Adrenal gland (tissue), 9 donors: ENCODE measurements at regions not wholly inside any gene's neighbourhood (a gene's known extent, or its start where the extent isn't known, plus 50 kb on each side); places are given as distances from the start of the nearest gene placed in this dataset.

Experiments
- DNase-seq, 7 donors: peaks; one replicate each; pipeline ENCODE4 v3.0.0-alpha.2; 2019 to 2020
- H3K27ac ChIP-seq, 5 donors: fragments of 200-600 bp; sonication (generic) in 4 of 5; 1 replicate in 3 of 5; 2 replicates in 2 of 5; pipeline versions ENCODE4 v1.5.1 to v1.8.0; 2016 to 2020; ENCODE audit warnings: mild to moderate bottlenecking in 1 of 5
- H3K27me3 ChIP-seq: fragments of 200-600 bp; 2 replicates; pipeline ENCODE4 v1.8.0; 2021
- H3K36me3 ChIP-seq, 2 donors: fragments of 200-600 bp; replicated peaks in 1 of 2; 1 replicate in 1 of 2; 2 replicates in 1 of 2; pipeline versions ENCODE4 v1.5.1 to v1.8.0; 2018 to 2022
- H3K4me1 ChIP-seq, 2 donors: fragments of 200-600 bp; replicated peaks in 1 of 2; 1 replicate in 1 of 2; 2 replicates in 1 of 2; pipeline versions ENCODE4 v1.5.1 to v1.8.0; 2018 to 2021
- H3K4me3 ChIP-seq, 4 donors: fragments of 200-600 bp; sonication (generic) in 3 of 4; one replicate each; pipeline ENCODE4 v1.5.1; 2016 to 2018
- H3K9me3 ChIP-seq, 3 donors: fragments of 200-600 bp; sonication (generic) in 1 of 3; replicated peaks in 1 of 3; 1 replicate in 2 of 3; 2 replicates in 1 of 3; pipeline versions ENCODE4 v1.5.1 to v1.8.0; 2016 to 2021
- POLR2A ChIP-seq, 2 donors: fragments of 450-650 bp; IDR thresholded peaks; one replicate each; pipeline ENCODE4 v1.6.1; 2017; ENCODE audit warnings: antibody characterized with exemption in 2 of 2, mild to moderate bottlenecking in 2 of 2, moderate library complexity in 1 of 2
- WGBS, 4 donors: extraction: QIAGEN DNeasy Blood & Tissue Kit in 2 of 4; methylation state at CpG; one replicate each; pipeline versions ENCODE4 v1.1.5 to v1.1.7; 2013 to 2017; 5-methylcytosine and 5-hydroxymethylcytosine counted together
- intact Hi-C, 2 donors: fragments of 100-400 bp; cut with DNase I; formaldehyde crosslinking; loops; one replicate each; pipeline versions ENCODE4 v1.14.1 to v1.15.0; 2022 to 2023
- TF ChIP-seq, protein P1 (sequence below), 6 experiments: fragments of 450-650 bp in 4 of 6; fragments of 200-600 bp in 2 of 6; sonication (generic) in 1 of 6; IDR thresholded peaks; 1 replicate in 5 of 6; 2 replicates in 1 of 6; pipeline versions ENCODE4 v1.5.1 to v1.8.0; 2016 to 2021; ENCODE audit warnings: antibody characterized with exemption in 6 of 6, mild to moderate bottlenecking in 2 of 6, moderate library complexity in 1 of 6
- donor health status: healthy with polysubstance abuse.
- donor health status: Bipolar disorder and iron deficiency.
- donor health status: DM: yes; HTN: yes; CAD: no.
- donor health status: DM: no; HTN: no; CAD: no.
- donor health status: DM: no; HTN: no; CAD: no.

DNA sequence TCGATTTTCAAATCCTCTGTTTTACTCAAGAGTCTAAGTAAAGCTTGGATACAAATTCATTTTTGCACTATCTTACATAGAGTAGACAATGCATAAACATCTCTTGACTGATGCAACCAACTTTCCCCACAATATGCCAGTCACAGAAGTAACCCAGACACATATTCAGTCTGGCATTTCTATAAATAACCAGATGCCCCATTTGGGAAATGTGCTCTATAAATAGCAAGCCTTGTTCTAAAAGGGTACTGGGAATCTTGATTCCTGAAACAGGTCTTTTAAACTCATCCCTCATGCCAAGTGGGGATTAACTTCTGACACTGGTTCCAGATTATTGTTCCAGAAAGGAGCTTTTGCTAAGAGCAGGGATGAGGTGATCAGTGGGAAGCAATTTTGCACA lies 411.7 kb downstream of the EPM2A start:
- Histone ChIP-seq H3K4me3 (no peak overlapping the region), H3K27ac (no peak overlapping the region), H3K27me3 (no peaks in the 10 kb centered on the region), H3K9me3 (no peaks in the 10 kb centered on the region), H3K36me3 (no peaks in the 10 kb centered on the region), H3K4me1 (no peaks in the 10 kb centered on the region)
- DNase-seq, result no peak
- TF ChIP-seq POLR2A (IDR thresholded peaks at IDR 0.05), result no peak
- TF ChIP-seq, protein P1, sequence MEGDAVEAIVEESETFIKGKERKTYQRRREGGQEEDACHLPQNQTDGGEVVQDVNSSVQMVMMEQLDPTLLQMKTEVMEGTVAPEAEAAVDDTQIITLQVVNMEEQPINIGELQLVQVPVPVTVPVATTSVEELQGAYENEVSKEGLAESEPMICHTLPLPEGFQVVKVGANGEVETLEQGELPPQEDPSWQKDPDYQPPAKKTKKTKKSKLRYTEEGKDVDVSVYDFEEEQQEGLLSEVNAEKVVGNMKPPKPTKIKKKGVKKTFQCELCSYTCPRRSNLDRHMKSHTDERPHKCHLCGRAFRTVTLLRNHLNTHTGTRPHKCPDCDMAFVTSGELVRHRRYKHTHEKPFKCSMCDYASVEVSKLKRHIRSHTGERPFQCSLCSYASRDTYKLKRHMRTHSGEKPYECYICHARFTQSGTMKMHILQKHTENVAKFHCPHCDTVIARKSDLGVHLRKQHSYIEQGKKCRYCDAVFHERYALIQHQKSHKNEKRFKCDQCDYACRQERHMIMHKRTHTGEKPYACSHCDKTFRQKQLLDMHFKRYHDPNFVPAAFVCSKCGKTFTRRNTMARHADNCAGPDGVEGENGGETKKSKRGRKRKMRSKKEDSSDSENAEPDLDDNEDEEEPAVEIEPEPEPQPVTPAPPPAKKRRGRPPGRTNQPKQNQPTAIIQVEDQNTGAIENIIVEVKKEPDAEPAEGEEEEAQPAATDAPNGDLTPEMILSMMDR (IDR thresholded peaks at IDR 0.05), result no peak
- WGBS, 4 donors, result 54 to 82% (median 67%) methylated on average over 1 of the region's 1 CpG
- intact Hi-C loops, result no loop called here

DNA sequence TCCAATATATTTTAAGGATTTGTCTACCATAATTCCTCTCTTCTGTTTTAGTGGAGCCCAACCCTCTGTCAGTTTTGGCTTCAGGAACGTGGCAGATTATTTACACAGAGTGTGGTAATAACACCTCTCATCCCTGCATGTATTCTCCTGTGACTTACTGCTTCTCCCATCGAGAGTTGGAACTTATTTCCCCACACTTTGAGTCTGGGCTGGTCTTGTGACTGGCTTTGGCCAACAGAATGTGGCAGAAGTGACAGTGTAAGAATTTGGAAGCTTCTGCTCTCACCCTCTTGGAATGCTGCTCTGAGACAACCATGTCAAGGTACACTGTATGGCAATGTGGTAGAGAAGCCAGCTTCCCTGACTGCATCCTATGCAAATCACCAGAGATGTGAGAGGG lies 407.7 kb downstream of the EPM2A start:
- Histone ChIP-seq H3K27ac (no peak overlapping the region), H3K27me3 (no peaks in the 10 kb centered on the region), H3K36me3 (no peaks in the 10 kb centered on the region), H3K4me1 (no peaks in the 10 kb centered on the region), H3K4me3 (no peak overlapping the region), H3K9me3 (no peaks in the 10 kb centered on the region)
- intact Hi-C loops, result no loop called here
- 56 to 70% (median 65%) methylated on average over 2 of the region's 2 CpGs for WGBS, 4 donors
- TF ChIP-seq POLR2A (IDR thresholded peaks at IDR 0.05), result no peak
- TF ChIP-seq, protein P1 (IDR thresholded peaks at IDR 0.05), result no peak
- DNase-seq, result no peak

DNA sequence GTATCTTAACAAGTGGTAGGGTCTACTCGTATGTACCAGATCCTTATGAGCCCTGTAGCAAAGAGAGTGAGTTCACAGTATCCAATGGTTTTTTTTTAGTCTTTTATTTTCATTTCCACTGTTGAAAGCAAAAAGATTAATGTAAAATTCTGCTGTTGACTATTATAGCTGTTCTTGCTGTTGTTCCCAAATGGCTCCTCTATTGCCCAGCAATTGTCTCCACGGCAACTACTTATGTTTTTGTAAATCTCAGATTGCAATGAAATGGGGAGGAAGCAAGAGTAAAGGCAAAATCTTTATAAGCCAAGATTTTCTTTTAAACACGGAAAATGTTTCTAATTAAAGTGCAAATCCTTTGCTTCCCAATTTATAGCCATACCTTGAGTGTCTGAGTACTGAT lies 406.1 kb downstream of the EPM2A start:
- no peaks in the 10 kb centered on the region for H3K36me3 ChIP-seq
- DNase-seq, result no peak
- no peaks in the 10 kb centered on the region for H3K9me3 ChIP-seq
- intact Hi-C loops, result no loop called here
- no peaks in the 10 kb centered on the region for H3K4me1 ChIP-seq
- no peak overlapping the region for H3K4me3 ChIP-seq
- no peak overlapping the region for H3K27ac ChIP-seq
- H3K27me3 ChIP-seq, result no peaks in the 10 kb centered on the region
- no peak for TF ChIP-seq POLR2A (IDR thresholded peaks at IDR 0.05)
- TF ChIP-seq, protein P1 (IDR thresholded peaks at IDR 0.05), result no peak
- 58 to 64% (median 62%) methylated on average over 3 of the region's 3 CpGs for WGBS, 4 donors

DNA sequence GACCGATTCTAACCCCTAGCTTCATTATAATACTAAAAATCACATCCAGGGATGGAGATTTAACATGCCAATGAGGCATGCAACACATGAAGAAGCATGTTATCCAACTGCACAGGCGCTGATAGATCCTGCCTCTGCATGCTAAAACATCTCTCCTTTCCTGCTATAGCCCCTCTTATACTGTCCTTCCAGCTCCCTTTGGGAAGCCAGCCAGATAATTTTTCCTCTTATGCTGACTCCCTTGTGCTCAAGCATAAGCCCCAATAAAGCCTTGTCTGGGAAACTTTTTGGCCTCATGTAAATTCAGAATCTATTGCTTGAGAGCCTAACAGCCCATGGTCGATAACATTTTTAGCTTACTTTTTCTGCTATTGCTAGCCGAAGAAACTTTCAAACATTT lies 404.3 kb downstream of the EPM2A start:
- TF ChIP-seq, protein P1 (IDR thresholded peaks at IDR 0.05), result no peak
- no peak for TF ChIP-seq POLR2A (IDR thresholded peaks at IDR 0.05)
- Histone ChIP-seq H3K4me3 (no peak overlapping the region), H3K36me3 (no peaks in the 10 kb centered on the region), H3K9me3 (no peaks in the 10 kb centered on the region), H3K27me3 (no peaks in the 10 kb centered on the region), H3K27ac (no peak overlapping the region), H3K4me1 (no peaks in the 10 kb centered on the region)
- 73 to 85% (median 81%) methylated on average over 4 of the region's 4 CpGs for WGBS, 4 donors
- no peak for DNase-seq
- intact Hi-C loops, result no loop called here
